ENCODE measurements at regions not wholly inside any gene's neighbourhood (a gene's known extent, or its start where the extent isn't known, plus 50 kb on each side); places are given as distances from the start of the nearest gene placed in this dataset.
A peak's percentile ranks its signal among the peaks of the same experiment; 100 is the strongest.

- peak; percentile 4 to 36 for DNase-seq
- no peak overlapping the region for H3K23ac ChIP-seq (ENCODE audit: low read length)
- no peak overlapping the region for H2BK120ac ChIP-seq (ENCODE audit: insufficient read depth, low read length, poor library complexity)
- no peaks in the 10 kb centered on the region for H3K4me1 ChIP-seq (ENCODE audit: control insufficient read depth in 1 of 2, insufficient read depth in 2 of 2, low read length in 2 of 2)
- H3K27me3 ChIP-seq (ENCODE audit: insufficient read depth, low read length): no peaks in the 10 kb centered on the region
- H4K12ac ChIP-seq (ENCODE audit: low read depth, low read length): no peak overlapping the region
- H4K8ac ChIP-seq (ENCODE audit: low read depth, low read length): no peak overlapping the region
- H2AK5ac ChIP-seq (ENCODE audit: low read length): no peak overlapping the region
- H2BK5ac ChIP-seq (ENCODE audit: low read depth, low read length, poor library complexity): no peak overlapping the region
- H3K36me3 ChIP-seq (ENCODE audit: control insufficient read depth in 1 of 2, insufficient read depth in 2 of 2, low read length in 2 of 2): no peaks in the 10 kb centered on the region
- no peaks in the 10 kb centered on the region for H3K9me3 ChIP-seq (ENCODE audit: insufficient read depth, low read depth, low read length)
- no peak overlapping the region for H3K18ac ChIP-seq (ENCODE audit: low read length)
- no peak overlapping the region for H4K91ac ChIP-seq (ENCODE audit: low read depth, low read length)
- H2AFZ ChIP-seq (ENCODE audit: insufficient read depth, low read length, poor library complexity): no peak overlapping the region
- no peak overlapping the region for H2BK12ac ChIP-seq (ENCODE audit: low read length)
- H3K27ac ChIP-seq (ENCODE audit: low read depth, low read length): no peak overlapping the region
- H3K14ac ChIP-seq (ENCODE audit: low read length): no peak overlapping the region
- no peak overlapping the region for H3K4ac ChIP-seq (ENCODE audit: low read depth, low read length)
- H3K79me1 ChIP-seq (ENCODE audit: low read length): no peaks in the 10 kb centered on the region
- no peak overlapping the region for H3K4me3 ChIP-seq (ENCODE audit: low read depth, low read length)
- no peak overlapping the region for H3K4me2 ChIP-seq (ENCODE audit: low read length)
- H3K9ac ChIP-seq (ENCODE audit: low read length): no peak overlapping the region
- H3K79me2 ChIP-seq (ENCODE audit: control insufficient read depth, insufficient read depth, low read length, poor library complexity): no peaks in the 10 kb centered on the region
Observed at GRCh38 chr4:58061967-58062366, 951.8 kb upstream of the IGFBP7 start.

- Histone ChIP-seq H3K36me3 (ENCODE audit: control insufficient read depth in 1 of 2, insufficient read depth in 2 of 2, low read length in 2 of 2) (no peaks in the 10 kb centered on the region), H3K27ac (ENCODE audit: low read depth, low read length) (no peak overlapping the region), H3K27me3 (ENCODE audit: insufficient read depth, low read length) (no peaks in the 10 kb centered on the region), H3K4me1 (ENCODE audit: control insufficient read depth in 1 of 2, insufficient read depth in 2 of 2, low read length in 2 of 2) (no peaks in the 10 kb centered on the region), H3K9ac (ENCODE audit: low read length) (no peak overlapping the region), H3K18ac (ENCODE audit: low read length) (no peak overlapping the region), H3K79me1 (ENCODE audit: low read length) (no peaks in the 10 kb centered on the region), H3K23ac (ENCODE audit: low read length) (no peak overlapping the region), H3K4me2 (ENCODE audit: low read length) (no peak overlapping the region), H3K79me2 (ENCODE audit: control insufficient read depth, insufficient read depth, low read length, poor library complexity) (no peaks in the 10 kb centered on the region), H4K12ac (ENCODE audit: low read depth, low read length) (no peak overlapping the region), H3K9me3 (ENCODE audit: insufficient read depth, low read depth, low read length) (no peaks in the 10 kb centered on the region), H2AFZ (ENCODE audit: insufficient read depth, low read length, poor library complexity) (no peak overlapping the region), H4K91ac (ENCODE audit: low read depth, low read length) (no peak overlapping the region), H2BK5ac (ENCODE audit: low read depth, low read length, poor library complexity) (no peak overlapping the region), H2BK120ac (ENCODE audit: insufficient read depth, low read length, poor library complexity) (no peak overlapping the region), H3K4me3 (ENCODE audit: low read depth, low read length) (no peak overlapping the region), H3K14ac (ENCODE audit: low read length) (no peak overlapping the region), H2AK5ac (ENCODE audit: low read length) (no peak overlapping the region), H3K4ac (ENCODE audit: low read depth, low read length) (no peak overlapping the region), H2BK12ac (ENCODE audit: low read length) (no peak overlapping the region), H4K8ac (ENCODE audit: low read depth, low read length) (no peak overlapping the region)
- DNase-seq: no peak
- WGBS (ENCODE audit: extremely low coverage, insufficient coverage, insufficient read length): no CpG with 5 or more reads among the region's 4 CpGs
Observed at GRCh38 chr4:58050439-58050838, 940.3 kb upstream of the IGFBP7 start.

GRCh38 chr4:58048491-58048890, 938.3 kb upstream of the IGFBP7 start:
- Histone ChIP-seq H3K4me3 (ENCODE audit: low read depth, low read length) (no peak overlapping the region), H2BK120ac (ENCODE audit: insufficient read depth, low read length, poor library complexity) (no peak overlapping the region), H2BK12ac (ENCODE audit: low read length) (no peak overlapping the region), H3K14ac (ENCODE audit: low read length) (no peak overlapping the region), H2AFZ (ENCODE audit: insufficient read depth, low read length, poor library complexity) (no peak overlapping the region), H3K9ac (ENCODE audit: low read length) (no peak overlapping the region), H3K23ac (ENCODE audit: low read length) (no peak overlapping the region), H3K18ac (ENCODE audit: low read length) (no peak overlapping the region), H4K12ac (ENCODE audit: low read depth, low read length) (no peak overlapping the region), H3K4me2 (ENCODE audit: low read length) (no peak overlapping the region), H3K27ac (ENCODE audit: low read depth, low read length) (no peak overlapping the region), H3K79me1 (ENCODE audit: low read length) (no peaks in the 10 kb centered on the region), H3K36me3 (ENCODE audit: control insufficient read depth in 1 of 2, insufficient read depth in 2 of 2, low read length in 2 of 2) (no peaks in the 10 kb centered on the region), H2BK5ac (ENCODE audit: low read depth, low read length, poor library complexity) (no peak overlapping the region), H2AK5ac (ENCODE audit: low read length) (no peak overlapping the region), H3K79me2 (ENCODE audit: control insufficient read depth, insufficient read depth, low read length, poor library complexity) (no peaks in the 10 kb centered on the region), H3K9me3 (ENCODE audit: insufficient read depth, low read depth, low read length) (peaks cover 3% of the 10 kb centered on the region), H4K8ac (ENCODE audit: low read depth, low read length) (no peak overlapping the region), H3K27me3 (ENCODE audit: insufficient read depth, low read length) (no peaks in the 10 kb centered on the region), H3K4ac (ENCODE audit: low read depth, low read length) (no peak overlapping the region), H3K4me1 (ENCODE audit: control insufficient read depth in 1 of 2, insufficient read depth in 2 of 2, low read length in 2 of 2) (no peaks in the 10 kb centered on the region), H4K91ac (ENCODE audit: low read depth, low read length) (no peak overlapping the region)
- DNase-seq: no peak
- no CpG with 5 or more reads among the region's 2 CpGs for WGBS (ENCODE audit: extremely low coverage, insufficient coverage, insufficient read length)

GRCh38 chr4:58042176-58042575, 932.0 kb upstream of the IGFBP7 start:
- no peaks in the 10 kb centered on the region for H3K4me1 ChIP-seq (ENCODE audit: control insufficient read depth in 1 of 2, insufficient read depth in 2 of 2, low read length in 2 of 2)
- no peak overlapping the region for H3K4me3 ChIP-seq (ENCODE audit: low read depth, low read length)
- no peaks in the 10 kb centered on the region for H3K79me1 ChIP-seq (ENCODE audit: low read length)
- H3K23ac ChIP-seq (ENCODE audit: low read length): no peak overlapping the region
- no peak overlapping the region for H4K12ac ChIP-seq (ENCODE audit: low read depth, low read length)
- H3K79me2 ChIP-seq (ENCODE audit: control insufficient read depth, insufficient read depth, low read length, poor library complexity): no peaks in the 10 kb centered on the region
- H4K91ac ChIP-seq (ENCODE audit: low read depth, low read length): no peak overlapping the region
- H2AFZ ChIP-seq (ENCODE audit: insufficient read depth, low read length, poor library complexity): no peak overlapping the region
- H2AK5ac ChIP-seq (ENCODE audit: low read length): no peak overlapping the region
- no peak overlapping the region for H2BK12ac ChIP-seq (ENCODE audit: low read length)
- H3K27ac ChIP-seq (ENCODE audit: low read depth, low read length): no peak overlapping the region
- H3K9ac ChIP-seq (ENCODE audit: low read length): no peak overlapping the region
- no CpG with 5 or more reads among the region's 1 CpG for WGBS (ENCODE audit: extremely low coverage, insufficient coverage, insufficient read length)
- H3K27me3 ChIP-seq (ENCODE audit: insufficient read depth, low read length): no peaks in the 10 kb centered on the region
- no peak overlapping the region for H3K4me2 ChIP-seq (ENCODE audit: low read length)
- no peak overlapping the region for H3K4ac ChIP-seq (ENCODE audit: low read depth, low read length)
- no peaks in the 10 kb centered on the region for H3K36me3 ChIP-seq (ENCODE audit: control insufficient read depth in 1 of 2, insufficient read depth in 2 of 2, low read length in 2 of 2)
- no peak overlapping the region for H3K14ac ChIP-seq (ENCODE audit: low read length)
- peaks cover 3% of the 10 kb centered on the region for H3K9me3 ChIP-seq (ENCODE audit: insufficient read depth, low read depth, low read length)
- H4K8ac ChIP-seq (ENCODE audit: low read depth, low read length): no peak overlapping the region
- no peak for DNase-seq
- H2BK5ac ChIP-seq (ENCODE audit: low read depth, low read length, poor library complexity): no peak overlapping the region
- no peak overlapping the region for H2BK120ac ChIP-seq (ENCODE audit: insufficient read depth, low read length, poor library complexity)
- no peak overlapping the region for H3K18ac ChIP-seq (ENCODE audit: low read length)

Measured in trophoblast cell (in vitro differentiated cells and primary cell).